Myocyte (in vitro differentiated cells): ENCODE measurements at regions not wholly inside any gene's neighbourhood (a gene's known extent, or its start where the extent isn't known, plus 50 kb on each side); places are given as distances from the start of the nearest gene placed in this dataset.
"Not testable (repeated sequence)": the region's sequence is repeated elsewhere in the genome, so short reads cannot be mapped to it uniquely, and the experiment has no call there.

Experiments used
- DNase-seq: peaks from one replicate; pipeline ENCODE4 v3.0.0-alpha.2; 2012; ENCODE audit warnings: low read depth

DNA sequence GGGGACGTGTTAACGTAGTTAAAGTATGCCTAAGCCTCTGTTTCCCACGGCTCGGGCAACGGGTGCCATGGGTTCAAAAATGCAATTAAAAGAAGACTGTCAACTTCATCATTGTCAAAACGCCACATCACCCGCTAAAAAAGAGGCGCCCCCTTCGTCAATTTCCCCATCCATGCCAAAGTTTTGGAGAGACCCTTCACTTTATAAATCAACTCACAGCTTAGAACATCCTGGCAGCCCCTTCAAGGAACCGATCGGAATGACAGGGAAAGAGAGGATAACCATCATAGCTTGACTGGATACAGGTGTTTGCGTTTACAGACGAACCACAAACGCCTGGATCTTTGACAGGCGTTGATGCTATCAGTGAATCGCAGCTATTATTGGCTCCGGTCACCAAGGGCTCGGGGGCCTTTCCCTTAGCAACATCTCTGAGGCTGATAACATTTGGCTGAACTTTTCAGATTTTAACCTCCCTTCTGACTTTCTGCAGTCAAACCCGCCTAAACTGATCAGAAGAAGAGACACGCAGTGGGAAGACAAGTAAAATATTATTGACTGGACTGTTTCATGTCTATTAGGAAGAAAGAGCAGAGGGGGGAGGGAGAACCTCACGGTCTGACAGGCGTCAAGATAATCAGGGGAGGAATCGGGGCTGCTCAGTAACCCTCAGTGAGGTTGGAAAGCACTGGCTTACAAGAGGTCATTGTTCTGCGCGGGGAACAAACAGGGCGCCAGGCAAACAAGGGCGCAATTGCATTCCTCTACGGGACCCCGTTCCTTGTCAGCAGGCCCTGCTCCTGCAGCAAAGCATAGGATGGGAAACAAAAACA, 322.5 kb upstream of the ZNF507 start:
- DNase-seq = no peak

- no peak for DNase-seq
Observed at GRCh38 chr19:32023564-32023832, 321.9 kb upstream of the ZNF507 start.

- DNase-seq = no peak
Observed at GRCh38 chr19:32029235-32029634, 316.2 kb upstream of the ZNF507 start.

GRCh38 chr19:32032561-32032960, 312.8 kb upstream of the ZNF507 start:
- DNase-seq = no peak

- DNase-seq = no peak
Observed at GRCh38 chr19:32035626-32036025, 309.8 kb upstream of the ZNF507 start.

- DNase-seq = no peak
Observed at GRCh38 chr19:32038021-32038920, 307.1 kb upstream of the ZNF507 start.

GRCh38 chr19:32038961-32039360, 306.4 kb upstream of the ZNF507 start:
- DNase-seq = no peak

- DNase-seq = no peak
Observed at GRCh38 chr19:32039440-32039839, 306.0 kb upstream of the ZNF507 start.

- DNase-seq = no peak
Observed at GRCh38 chr19:32040236-32040635, 305.2 kb upstream of the ZNF507 start.

DNA sequence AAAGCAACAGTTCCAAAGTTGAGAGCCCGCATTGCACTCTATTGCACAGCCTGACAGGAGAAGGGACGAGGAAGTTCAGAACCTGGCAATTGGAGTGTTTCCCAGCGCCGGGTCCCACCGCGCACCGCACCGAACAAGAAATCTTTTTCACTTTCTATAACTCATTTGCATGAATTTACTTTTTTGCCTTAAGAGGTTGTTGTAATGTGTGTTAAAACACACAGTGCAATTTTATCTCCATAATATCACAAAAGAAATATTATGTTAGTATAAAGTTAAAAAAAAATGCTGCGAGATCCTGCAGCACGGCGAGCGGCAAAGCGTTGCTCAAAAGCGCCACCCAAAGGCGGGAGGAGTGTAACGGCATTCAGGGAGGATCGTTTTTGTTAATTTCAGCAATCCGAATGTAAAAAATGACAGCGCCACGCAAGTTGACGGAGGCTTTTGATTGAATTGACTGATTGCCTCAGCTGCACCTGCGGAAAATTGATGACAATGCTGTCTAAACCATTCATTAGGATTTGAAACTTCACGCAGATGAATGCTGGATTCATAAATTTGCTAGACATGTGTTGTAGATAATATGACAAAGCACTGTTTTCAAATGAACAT, 303.6 kb upstream of the ZNF507 start:
- peak; percentile 36 for DNase-seq

DNA sequence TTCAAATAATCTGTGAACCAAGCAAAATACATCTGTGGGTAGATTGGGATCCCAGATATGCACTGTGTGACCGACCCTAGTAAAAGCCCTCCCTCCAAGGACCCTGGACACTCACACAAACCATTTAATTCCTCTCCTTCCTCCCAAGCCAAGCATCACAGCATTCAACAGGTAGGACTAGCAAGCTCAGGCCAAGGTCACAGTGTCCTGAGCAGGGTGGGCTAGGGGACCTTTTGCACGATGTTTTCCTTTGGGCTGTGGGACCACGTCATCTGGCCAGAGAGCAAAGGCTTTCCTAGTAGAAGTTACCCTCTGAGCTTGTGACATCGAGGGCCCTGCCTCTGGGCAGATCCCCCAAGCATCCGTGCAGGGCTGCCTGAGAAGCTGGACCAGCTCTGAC, 297.6 kb upstream of the ZNF507 start:
- DNase-seq = no peak

DNA sequence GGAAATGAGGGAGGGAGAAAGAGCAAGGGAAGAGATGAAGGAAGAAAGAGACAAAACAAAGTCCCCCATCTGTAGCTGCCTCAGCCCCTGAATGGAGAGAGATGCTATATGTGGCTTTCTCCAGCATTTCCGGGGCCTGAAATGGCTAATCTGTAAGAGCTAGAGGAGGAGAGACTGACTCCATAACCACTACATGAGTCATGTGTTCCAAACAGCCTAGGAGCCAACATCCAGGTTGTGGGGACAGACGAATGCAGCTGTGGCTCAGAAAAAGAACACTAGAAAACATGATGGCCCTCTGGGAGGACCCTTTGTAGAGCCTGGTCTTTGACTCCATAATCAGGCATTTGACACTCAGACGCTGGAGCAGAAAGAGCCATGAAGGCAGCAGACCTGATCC, 292.0 kb upstream of the ZNF507 start:
- no peak for DNase-seq

- DNase-seq = no peak
Observed at GRCh38 chr19:32053861-32054260, 291.5 kb upstream of the ZNF507 start.

DNA sequence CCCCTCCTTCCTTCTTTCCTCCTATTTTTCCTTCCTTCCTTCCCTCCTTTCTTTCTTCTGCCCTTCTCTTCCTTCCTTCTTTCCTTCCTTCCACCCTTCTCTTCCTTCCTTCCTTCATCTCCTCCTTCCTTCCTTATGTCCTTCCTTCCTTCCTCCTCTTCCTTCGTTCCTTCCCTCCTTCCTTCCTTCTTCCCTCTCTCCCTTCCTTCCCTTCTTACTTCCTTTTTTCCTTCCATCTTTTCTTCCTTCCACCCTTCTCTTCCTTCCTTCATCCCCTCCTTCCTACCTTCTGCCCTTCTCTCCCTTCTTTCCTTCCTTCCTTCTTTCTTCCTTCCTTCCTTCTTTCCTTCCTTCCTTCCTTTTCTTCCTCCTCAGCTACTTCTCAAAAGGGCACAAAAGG, 287.3 kb upstream of the ZNF507 start:
- DNase-seq = no peak

- no peak for DNase-seq
Observed at GRCh38 chr19:32061315-32061714, 284.1 kb upstream of the ZNF507 start.

- no peak for DNase-seq
Observed at GRCh38 chr19:32063601-32064000, 281.8 kb upstream of the ZNF507 start.

DNA sequence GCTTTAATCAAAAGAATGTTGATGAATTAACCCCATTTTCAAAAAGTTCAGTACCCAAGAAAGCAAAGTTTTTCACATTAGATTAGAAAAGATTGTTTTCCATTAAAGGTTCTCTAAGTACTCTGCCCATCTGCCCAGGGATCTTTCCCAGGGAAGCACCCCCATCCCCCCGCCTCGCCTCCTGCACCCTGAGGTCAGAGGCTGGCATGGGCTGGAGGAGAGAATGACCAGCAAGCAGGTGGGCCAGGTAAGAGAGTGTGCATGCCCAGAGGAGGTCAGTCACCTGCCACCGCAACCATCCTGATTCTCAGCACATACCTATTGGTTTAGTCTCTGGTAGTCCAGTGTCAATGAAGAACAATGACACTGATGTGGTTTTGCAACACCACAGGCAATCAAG, 279.4 kb upstream of the ZNF507 start:
- no peak for DNase-seq

GRCh38 chr19:32067685-32068084, 277.7 kb upstream of the ZNF507 start:
- no peak for DNase-seq

DNA sequence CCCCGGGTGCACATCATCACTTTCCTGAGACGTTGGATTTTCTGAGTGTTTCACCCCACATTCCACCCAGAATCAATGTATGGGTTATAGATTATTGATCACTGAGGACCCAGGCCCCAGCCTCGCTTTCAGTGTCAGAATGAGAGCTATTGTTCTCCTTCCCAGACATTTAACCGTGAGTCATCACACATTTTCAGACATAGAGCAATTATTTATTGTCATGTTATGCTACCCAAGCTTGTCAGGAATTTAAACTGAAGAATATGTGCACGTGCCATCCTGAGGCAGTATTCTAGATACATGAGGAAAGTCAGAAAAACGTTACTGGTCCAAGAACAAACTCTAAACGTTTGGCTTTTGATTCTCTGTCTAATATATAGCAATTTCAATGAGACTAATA, 276.6 kb upstream of the ZNF507 start:
- no peak for DNase-seq

GRCh38 chr19:32070101-32070500, 275.3 kb upstream of the ZNF507 start:
- DNase-seq = no peak

GRCh38 chr19:32082028-32082427, 263.4 kb upstream of the ZNF507 start:
- no peak for DNase-seq

- DNase-seq = not testable (repeated sequence)
Observed at GRCh38 chr19:32084756-32085363, 260.6 kb upstream of the ZNF507 start.
